ENCODE measurements at regions not wholly inside any gene's neighbourhood (a gene's known extent, or its start where the extent isn't known, plus 50 kb on each side); places are given as distances from the start of the nearest gene placed in this dataset.
A peak's percentile ranks its signal among the peaks of the same experiment; 100 is the strongest.

GRCh38 chr18:44079606-44080005, 601.1 kb upstream of the SETBP1 start:
- H2AFZ ChIP-seq (replicated peaks), result no peak overlapping the region
- H3K36me3 Mint-ChIP-seq, result no peaks in the 10 kb centered on the region
- no peaks in the 10 kb centered on the region for H3K79me2 ChIP-seq (ENCODE audit: low read depth)
- no peak for TF ChIP-seq EZH2phosphoT487 (IDR thresholded peaks at IDR 0.05)
- TF ChIP-seq EZH2 (IDR thresholded peaks at IDR 0.05), result no peak
- TF ChIP-seq CTCF (IDR thresholded peaks at IDR 0.05), result no peak
- DNase-seq (ENCODE audit: low spot score), result no peak
- H3K4me1 Mint-ChIP-seq, result no peaks in the 10 kb centered on the region
- H3K4me1 ChIP-seq, result no peaks in the 10 kb centered on the region
- H3K27ac ChIP-seq, result no peak overlapping the region
- no peaks in the 10 kb centered on the region for H3K9me3 Mint-ChIP-seq
- H3K4me3 Mint-ChIP-seq, result no peak overlapping the region
- no peaks in the 10 kb centered on the region for H3K27me3 ChIP-seq
- no peaks in the 10 kb centered on the region for H4K20me1 ChIP-seq (ENCODE audit: low read depth)
- no peaks in the 10 kb centered on the region for H3K27me3 Mint-ChIP-seq (ENCODE audit: insufficient read depth, low read depth)
- H3K27ac Mint-ChIP-seq, result no peak overlapping the region
- H3K9me3 ChIP-seq (ENCODE audit: low read depth), result no peaks in the 10 kb centered on the region
- H3K36me3 ChIP-seq, result no peaks in the 10 kb centered on the region
- no peak overlapping the region for H3K4me3 ChIP-seq
- H3F3A ChIP-seq (ENCODE audit: low read depth), result peaks cover 6% of the 10 kb centered on the region
- H3K9ac ChIP-seq, result no peak overlapping the region
- H3K4me2 ChIP-seq, result no peak overlapping the region

DNA sequence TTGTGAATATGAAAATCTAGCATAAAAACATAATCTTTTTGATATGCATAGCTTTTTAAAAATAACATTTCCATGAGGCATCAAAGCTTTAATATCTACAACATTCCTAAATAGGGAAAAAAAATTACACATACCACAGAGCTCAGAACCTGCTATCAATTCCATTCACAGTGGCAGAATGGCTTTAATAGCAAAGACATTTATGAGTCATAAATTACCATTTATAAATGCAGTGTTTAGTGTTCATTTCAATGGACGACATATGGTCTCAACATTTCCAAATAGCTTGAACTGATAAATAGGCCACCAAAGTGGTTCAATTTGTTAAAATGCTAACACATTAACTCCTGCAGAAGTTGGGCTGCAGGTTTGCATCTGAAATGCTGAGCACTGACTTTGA, 600.6 kb upstream of the SETBP1 start:
- Histone ChIP-seq H4K20me1 (ENCODE audit: low read depth) (no peaks in the 10 kb centered on the region), H3K36me3 (no peaks in the 10 kb centered on the region), H3K9ac (no peak overlapping the region), H3K79me2 (ENCODE audit: low read depth) (no peaks in the 10 kb centered on the region), H3K27ac (no peak overlapping the region), H3K9me3 (ENCODE audit: low read depth) (no peaks in the 10 kb centered on the region), H2AFZ (replicated peaks) (no peak overlapping the region), H3F3A (ENCODE audit: low read depth) (peaks cover 6% of the 10 kb centered on the region), H3K27me3 (no peaks in the 10 kb centered on the region), H3K4me3 (no peak overlapping the region), H3K4me1 (no peaks in the 10 kb centered on the region), H3K4me2 (no peak overlapping the region)
- Mint-ChIP-seq H3K27me3 (ENCODE audit: insufficient read depth, low read depth) (no peaks in the 10 kb centered on the region), H3K36me3 (no peaks in the 10 kb centered on the region), H3K4me1 (no peaks in the 10 kb centered on the region), H3K27ac (no peak overlapping the region), H3K4me3 (no peak overlapping the region), H3K9me3 (no peaks in the 10 kb centered on the region)
- no peak for TF ChIP-seq EZH2phosphoT487 (IDR thresholded peaks at IDR 0.05)
- TF ChIP-seq CTCF (IDR thresholded peaks at IDR 0.05), result no peak
- no peak for TF ChIP-seq EZH2 (IDR thresholded peaks at IDR 0.05)
- DNase-seq (ENCODE audit: low spot score), result no peak

DNA sequence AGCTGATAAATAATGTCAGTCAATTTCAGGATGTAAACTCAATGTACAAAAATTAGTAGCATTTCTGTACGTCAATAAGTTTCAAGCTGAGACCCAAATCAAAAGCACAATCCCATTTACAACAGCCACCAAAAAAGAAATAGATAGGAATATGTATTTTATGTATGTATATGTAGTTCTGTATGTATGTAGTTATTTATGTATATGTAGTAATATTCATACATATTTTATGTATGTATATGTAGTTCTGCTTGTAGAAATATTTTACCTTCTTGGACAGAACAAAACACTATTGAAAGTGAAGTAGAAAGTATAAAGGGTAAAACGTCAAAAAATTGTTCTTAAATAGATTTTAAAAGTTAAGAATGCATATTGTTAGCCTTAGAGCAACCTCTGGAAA, 591.0 kb upstream of the SETBP1 start:
- no peaks in the 10 kb centered on the region for H3K4me1 ChIP-seq
- no peaks in the 10 kb centered on the region for H3F3A ChIP-seq (ENCODE audit: low read depth)
- Mint-ChIP-seq H3K27ac (no peak overlapping the region), H3K9me3 (no peaks in the 10 kb centered on the region), H3K4me3 (no peak overlapping the region), H3K36me3 (no peaks in the 10 kb centered on the region), H3K27me3 (ENCODE audit: insufficient read depth, low read depth) (no peaks in the 10 kb centered on the region), H3K4me1 (peaks cover 12% of the 10 kb centered on the region)
- H4K20me1 ChIP-seq (ENCODE audit: low read depth), result no peaks in the 10 kb centered on the region
- no peak overlapping the region for H3K27ac ChIP-seq
- H3K79me2 ChIP-seq (ENCODE audit: low read depth), result no peaks in the 10 kb centered on the region
- no peak overlapping the region for H2AFZ ChIP-seq (replicated peaks)
- TF ChIP-seq EZH2 (IDR thresholded peaks at IDR 0.05), result no peak
- no peak for TF ChIP-seq EZH2phosphoT487 (IDR thresholded peaks at IDR 0.05)
- no peak for TF ChIP-seq CTCF (IDR thresholded peaks at IDR 0.05)
- no peak overlapping the region for H3K4me3 ChIP-seq
- no peaks in the 10 kb centered on the region for H3K9me3 ChIP-seq (ENCODE audit: low read depth)
- H3K9ac ChIP-seq, result no peak overlapping the region
- H3K4me2 ChIP-seq, result no peak overlapping the region
- no peak for DNase-seq (ENCODE audit: low spot score)
- no peaks in the 10 kb centered on the region for H3K36me3 ChIP-seq
- H3K27me3 ChIP-seq, result no peaks in the 10 kb centered on the region

DNA sequence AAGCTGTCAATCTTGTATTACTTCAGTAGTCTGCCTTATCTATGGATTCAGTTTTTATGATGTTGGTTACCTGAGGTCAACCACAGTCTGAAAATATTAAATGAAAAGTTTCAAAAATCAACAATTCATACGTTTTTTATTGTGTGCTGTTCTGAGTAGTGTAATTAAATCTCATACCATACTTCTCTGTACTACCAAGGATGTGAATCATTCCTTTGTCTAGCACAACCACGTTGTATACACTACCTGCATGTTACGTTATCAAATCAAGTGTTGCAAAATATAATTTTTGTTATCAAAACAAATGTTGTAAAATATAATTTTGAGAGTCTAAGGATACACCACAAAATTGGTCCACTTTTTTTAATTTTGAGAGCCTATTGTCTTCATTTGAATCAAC, 590.2 kb upstream of the SETBP1 start:
- H3K9me3 ChIP-seq (ENCODE audit: low read depth), result no peaks in the 10 kb centered on the region
- no peaks in the 10 kb centered on the region for H3F3A ChIP-seq (ENCODE audit: low read depth)
- no peak for DNase-seq (ENCODE audit: low spot score)
- Mint-ChIP-seq H3K36me3 (no peaks in the 10 kb centered on the region), H3K27me3 (ENCODE audit: insufficient read depth, low read depth) (no peaks in the 10 kb centered on the region), H3K4me1 (peaks cover 12% of the 10 kb centered on the region), H3K9me3 (peaks cover 2% of the 10 kb centered on the region), H3K4me3 (no peak overlapping the region), H3K27ac (no peak overlapping the region)
- TF ChIP-seq EZH2phosphoT487 (IDR thresholded peaks at IDR 0.05) (no peak), CTCF (IDR thresholded peaks at IDR 0.05) (no peak), EZH2 (IDR thresholded peaks at IDR 0.05) (no peak)
- peak overlapping the region; percentile 26 for H2AFZ ChIP-seq (replicated peaks)
- H3K27me3 ChIP-seq, result no peaks in the 10 kb centered on the region
- H4K20me1 ChIP-seq (ENCODE audit: low read depth), result no peaks in the 10 kb centered on the region
- H3K9ac ChIP-seq, result no peak overlapping the region
- no peaks in the 10 kb centered on the region for H3K4me1 ChIP-seq
- H3K27ac ChIP-seq, result no peak overlapping the region
- H3K4me2 ChIP-seq, result no peak overlapping the region
- no peak overlapping the region for H3K4me3 ChIP-seq
- no peaks in the 10 kb centered on the region for H3K36me3 ChIP-seq
- H3K79me2 ChIP-seq (ENCODE audit: low read depth), result no peaks in the 10 kb centered on the region

Measured in neural progenitor cell (in vitro differentiated cells).